PC-9 (cell line): ENCODE measurements at regions not wholly inside any gene's neighbourhood (a gene's known extent, or its start where the extent isn't known, plus 50 kb on each side); places are given as distances from the start of the nearest gene placed in this dataset.

ENCODE experiments used
- EZH2 ChIP-seq: fragments of 200-600 bp; sonication (generic); IDR thresholded peaks from 2 replicates; pipeline ENCODE4 v1.8.0; 2017; ENCODE audit warnings: antibody characterized with exemption, low read depth
- TF ChIP-seq, protein P1 (sequence below): fragments of 200-600 bp; sonication (generic); conservative IDR thresholded peaks from 2 replicates; pipeline ENCODE4 v1.6.1; 2017; ENCODE audit warnings: mixed run types, antibody characterized with exemption, mild to moderate bottlenecking, moderate library complexity

DNA sequence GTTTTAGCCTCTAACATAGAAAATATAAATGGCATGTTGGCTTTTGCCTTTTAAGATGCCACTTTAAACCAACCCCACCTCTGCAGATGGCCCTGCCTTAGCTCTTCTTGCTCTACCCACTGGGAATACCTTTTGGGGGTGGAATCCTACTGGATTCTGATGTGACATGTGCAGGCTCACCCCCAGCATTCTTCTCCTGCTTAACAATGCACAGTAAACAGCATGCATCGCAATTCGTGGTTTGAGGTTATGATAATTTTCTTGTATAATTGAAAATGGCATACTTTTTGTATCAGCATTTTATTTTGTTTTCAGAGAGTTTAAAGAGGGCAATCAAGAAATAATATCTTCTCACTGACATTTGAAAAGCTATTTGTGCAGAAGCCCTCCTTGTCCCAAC lies 167.9 kb downstream of the AREG start:
- TF ChIP-seq, protein P1, sequence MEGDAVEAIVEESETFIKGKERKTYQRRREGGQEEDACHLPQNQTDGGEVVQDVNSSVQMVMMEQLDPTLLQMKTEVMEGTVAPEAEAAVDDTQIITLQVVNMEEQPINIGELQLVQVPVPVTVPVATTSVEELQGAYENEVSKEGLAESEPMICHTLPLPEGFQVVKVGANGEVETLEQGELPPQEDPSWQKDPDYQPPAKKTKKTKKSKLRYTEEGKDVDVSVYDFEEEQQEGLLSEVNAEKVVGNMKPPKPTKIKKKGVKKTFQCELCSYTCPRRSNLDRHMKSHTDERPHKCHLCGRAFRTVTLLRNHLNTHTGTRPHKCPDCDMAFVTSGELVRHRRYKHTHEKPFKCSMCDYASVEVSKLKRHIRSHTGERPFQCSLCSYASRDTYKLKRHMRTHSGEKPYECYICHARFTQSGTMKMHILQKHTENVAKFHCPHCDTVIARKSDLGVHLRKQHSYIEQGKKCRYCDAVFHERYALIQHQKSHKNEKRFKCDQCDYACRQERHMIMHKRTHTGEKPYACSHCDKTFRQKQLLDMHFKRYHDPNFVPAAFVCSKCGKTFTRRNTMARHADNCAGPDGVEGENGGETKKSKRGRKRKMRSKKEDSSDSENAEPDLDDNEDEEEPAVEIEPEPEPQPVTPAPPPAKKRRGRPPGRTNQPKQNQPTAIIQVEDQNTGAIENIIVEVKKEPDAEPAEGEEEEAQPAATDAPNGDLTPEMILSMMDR, result no peak
- TF ChIP-seq EZH2, result no peak
